Naive thymus-derived CD8-positive, alpha-beta T cell (primary cell): ENCODE measurements at regions not wholly inside any gene's neighbourhood (a gene's known extent, or its start where the extent isn't known, plus 50 kb on each side); places are given as distances from the start of the nearest gene placed in this dataset.
"Not testable (repeated sequence)": the region's sequence is repeated elsewhere in the genome, so short reads cannot be mapped to it uniquely, and the experiment has no call there.

Experiments used
- ATAC-seq, 2 donors: fragments of 150-1000 bp; cut with Tn5 transposase in 1 of 2; sonication (Bioruptor Pico), chemical (Tn5 transposase) in 1 of 2; 1 replicate in 1 of 2; 2 replicates in 1 of 2; pipeline ENCODE4 v1.10.0; 2021; ENCODE audit warnings: mild to moderate bottlenecking in 2 of 2, moderate library complexity in 2 of 2
- POLR2A ChIA-PET: fragments of 350-600 bp; sonication (Branson Sonifier 250); formaldehyde crosslinking; loops from one replicate; lab custom pipeline; 2021; ENCODE audit warnings: antibody characterized with exemption; lab: Charles Lee
- DNase-seq, 10 donors: peaks; one replicate each; pipeline versions ENCODE4 v3.0.0 to v3.0.0-alpha.2; 2020 to 2022
- H3K27ac Mint-ChIP-seq, 10 donors: one replicate each; pipeline ENCODE4 v1.8.0; 2020 to 2022; ENCODE audit warnings: mild to moderate bottlenecking in 10 of 10, mixed read lengths in 10 of 10, moderate library complexity in 4 of 10, inconsistent platforms in 1 of 10
- H3K27me3 Mint-ChIP-seq, 5 donors: one replicate each; pipeline ENCODE4 v1.8.0; 2021 to 2022; ENCODE audit warnings: mixed read lengths in 5 of 5
- H3K36me3 Mint-ChIP-seq, 3 donors: one replicate each; pipeline ENCODE4 v1.8.0; 2020 to 2022; ENCODE audit warnings: mixed read lengths in 3 of 3, mild to moderate bottlenecking in 2 of 3, inconsistent platforms in 1 of 3
- H3K4me1 Mint-ChIP-seq, 4 donors: one replicate each; pipeline ENCODE4 v1.8.0; 2021 to 2022; ENCODE audit warnings: mixed read lengths in 4 of 4
- H3K4me3 Mint-ChIP-seq, 10 donors: one replicate each; pipeline ENCODE4 v1.8.0; 2020 to 2022; ENCODE audit warnings: mild to moderate bottlenecking in 10 of 10, mixed read lengths in 10 of 10, moderate library complexity in 6 of 10, inconsistent platforms in 1 of 10
- H3K9me3 Mint-ChIP-seq, 9 donors: one replicate each; pipeline ENCODE4 v1.8.0; 2020 to 2022; ENCODE audit warnings: mixed read lengths in 9 of 9, mild to moderate bottlenecking in 3 of 9, inconsistent platforms in 1 of 9, moderate library complexity in 1 of 9

DNA sequence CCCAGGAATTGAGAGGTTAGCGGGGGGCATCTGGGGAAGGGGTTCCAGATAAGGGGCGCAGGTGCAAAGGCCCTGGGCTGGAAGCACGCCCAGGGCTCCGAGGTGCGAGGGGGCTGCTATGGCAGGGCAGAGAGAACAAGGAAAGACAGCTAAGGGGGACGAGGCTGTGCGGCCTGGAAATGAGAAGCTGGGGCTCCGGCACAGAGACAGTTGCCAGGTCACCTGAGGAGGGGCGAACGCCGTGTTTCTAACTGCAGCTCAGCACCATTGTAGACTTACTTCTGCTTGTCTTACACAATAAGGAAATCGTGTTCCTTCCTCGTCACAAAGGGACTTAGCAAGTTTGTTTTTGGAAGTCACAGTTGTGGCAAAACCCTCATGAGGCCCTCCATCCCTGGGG lies 68.9 kb upstream of the TBXT start:
- Mint-ChIP-seq H3K4me3 (no peak overlapping the region), H3K4me1 (peaks cover 10 to 28% (median 11%) of the 10 kb centered on the region in 4 donors), H3K27ac (peak overlapping the region in 1 of 10 donors; percentile 41), H3K36me3 (no peaks in the 10 kb centered on the region), H3K9me3 (no peaks in the 10 kb centered on the region), H3K27me3 (peaks cover 4 to 37% (median 8%) of the 10 kb centered on the region in 5 donors)
- POLR2A ChIA-PET = no interaction called here
- DNase-seq = no peak
- ATAC-seq = no peak

DNA sequence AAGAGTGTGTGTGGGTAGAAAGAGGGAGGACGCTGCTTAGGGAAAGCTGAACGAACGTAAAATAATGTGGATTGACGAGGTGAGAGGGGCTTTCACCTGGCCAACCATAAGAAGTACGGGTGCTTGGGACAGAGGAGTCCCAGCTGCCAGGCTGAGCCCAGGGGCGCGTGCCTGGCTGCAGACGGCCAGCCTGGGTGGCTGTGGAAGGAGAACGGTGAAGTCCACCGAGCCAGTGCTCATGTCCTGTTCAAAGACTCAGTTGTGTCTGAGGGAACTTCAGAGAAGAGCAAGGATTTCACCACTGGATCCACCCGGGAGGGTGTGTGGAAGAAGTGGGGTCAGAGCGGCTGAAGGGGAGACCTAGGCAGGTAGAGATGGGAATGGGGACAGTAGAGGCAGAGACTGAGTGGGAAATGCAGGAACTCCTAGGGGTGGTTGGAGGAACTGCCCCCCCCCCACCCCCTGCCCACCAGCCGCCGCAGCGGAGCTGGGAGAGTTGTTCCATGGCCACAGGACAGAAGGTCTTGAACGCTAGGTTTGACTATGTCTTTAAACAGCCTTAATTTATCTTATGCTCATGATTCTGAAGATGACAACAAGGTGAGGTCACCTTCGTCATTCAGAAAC lies 68.1 kb upstream of the TBXT start:
- POLR2A ChIA-PET = no interaction called here

GRCh38 chr6:166231181-166231580 lies 63.5 kb upstream of the TBXT start:
- DNase-seq, H3K9me3 Mint-ChIP-seq, H3K4me3 Mint-ChIP-seq, H3K36me3 Mint-ChIP-seq, ATAC-seq: not testable (repeated sequence)
- POLR2A ChIA-PET = interaction anchor here (0.7 kb wide), 1 partner anchor 271 kb away, joined by 4 read pairs; no protein-coding TSS in a partner anchor
- Mint-ChIP-seq H3K4me1 (peaks cover 13 to 46% (median 26%) of the 10 kb centered on the region in 4 donors), H3K27me3 (peaks cover 4 to 20% (median 14%) of the 10 kb centered on the region in 5 donors), H3K27ac (peak overlapping the region in 1 of 10 donors; percentile 57)

More for the DNA sequence above, 68.1 kb upstream of the TBXT start:
- Mint-ChIP-seq H3K9me3 (no peaks in the 10 kb centered on the region), H3K27ac (peak overlapping the region in 4 of 10 donors; percentile 37 to 77 (median 72)), H3K27me3 (peaks cover 4 to 37% (median 8%) of the 10 kb centered on the region in 5 donors), H3K36me3 (no peaks in the 10 kb centered on the region), H3K4me3 (peak overlapping the region in 1 of 10 donors; percentile 36), H3K4me1 (peaks cover 10 to 33% (median 12%) of the 10 kb centered on the region in 4 donors)
- ATAC-seq (no peak), DNase-seq (no peak)

- Mint-ChIP-seq H3K27ac (peak overlapping the region in 4 of 10 donors; percentile 8 to 70 (median 56)), H3K4me1 (peaks cover 5 to 32% (median 18%) of the 10 kb centered on the region in 4 donors), H3K9me3 (no peaks in the 10 kb centered on the region), H3K4me3 (peak overlapping the region; percentile 13 to 77 (median 64)), H3K27me3 (peaks cover 0 to 26% (median 12%) of the 10 kb centered on the region in 5 donors), H3K36me3 (no peaks in the 10 kb centered on the region)
- POLR2A ChIA-PET = no interaction called here
- DNase-seq (no peak), ATAC-seq (peak in 1 of 2 donors; percentile 49)
Observed at GRCh38 chr6:166228839-166229528, 61.3 kb upstream of the TBXT start.

GRCh38 chr6:166228425-166228824 lies 60.8 kb upstream of the TBXT start:
- H3K36me3 Mint-ChIP-seq = no peaks in the 10 kb centered on the region
- ATAC-seq = no peak
- peak overlapping the region in 1 of 10 donors; percentile 61 for H3K27ac Mint-ChIP-seq
- H3K4me3 Mint-ChIP-seq = peak overlapping the region in 3 of 10 donors; percentile 13 to 55 (median 36)
- peaks cover 0 to 28% (median 18%) of the 10 kb centered on the region in 5 donors for H3K27me3 Mint-ChIP-seq
- POLR2A ChIA-PET = no interaction called here
- no peaks in the 10 kb centered on the region for H3K9me3 Mint-ChIP-seq
- H3K4me1 Mint-ChIP-seq = peaks cover 5 to 33% (median 18%) of the 10 kb centered on the region in 4 donors
- no peak for DNase-seq

DNA sequence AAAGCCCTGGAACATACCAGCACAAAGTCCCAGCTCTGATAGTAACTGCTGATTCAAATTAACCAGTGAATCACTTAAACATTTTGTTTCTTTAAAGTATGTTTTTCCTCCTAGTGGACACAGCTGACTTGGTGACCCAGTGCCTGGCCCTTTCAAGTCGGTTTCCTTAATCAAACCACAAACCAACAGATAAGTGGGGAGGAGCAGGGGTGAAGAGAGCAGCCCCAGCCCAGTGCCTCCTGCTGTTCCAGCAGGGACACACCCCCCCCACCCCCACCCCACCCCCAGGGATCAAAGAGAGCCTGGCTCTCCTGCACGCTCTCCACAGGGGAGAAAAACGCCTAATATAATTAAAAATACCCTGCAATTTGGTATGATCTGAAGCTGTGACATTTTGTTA lies 55.4 kb upstream of the TBXT start:
- no peak for ATAC-seq
- no peak for DNase-seq
- Mint-ChIP-seq H3K36me3 (no peaks in the 10 kb centered on the region), H3K27ac (no peak overlapping the region), H3K4me3 (no peak overlapping the region), H3K4me1 (peaks cover 0 to 23% (median 11%) of the 10 kb centered on the region in 4 donors), H3K9me3 (peaks cover 0 to 2% (median 0%) of the 10 kb centered on the region in 9 donors), H3K27me3 (peaks cover 0 to 30% (median 22%) of the 10 kb centered on the region in 5 donors)
- POLR2A ChIA-PET = no interaction called here

DNA sequence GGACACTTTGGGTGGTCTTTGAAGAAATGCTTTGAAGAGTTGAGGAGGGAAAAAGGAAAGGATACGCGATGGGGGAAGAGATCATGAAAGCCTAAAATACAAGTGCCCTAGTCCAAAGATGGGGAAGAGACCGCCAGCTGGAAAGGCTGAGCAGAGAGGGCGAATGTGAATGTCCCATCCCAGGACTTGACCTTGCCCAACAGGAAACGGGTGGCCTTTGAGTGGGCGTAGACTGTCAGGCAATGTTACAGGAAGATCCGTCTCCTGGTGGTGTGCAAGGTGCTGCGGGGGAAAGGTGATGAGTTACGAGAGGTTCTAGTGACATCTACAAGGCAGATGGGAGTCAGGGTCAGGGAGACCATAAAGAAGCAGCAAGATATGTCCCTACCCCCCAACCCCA lies 55.0 kb upstream of the TBXT start:
- no peak for DNase-seq
- H3K27me3 Mint-ChIP-seq = peaks cover 0 to 30% (median 22%) of the 10 kb centered on the region in 5 donors
- POLR2A ChIA-PET = no interaction called here
- peaks cover 0 to 23% (median 11%) of the 10 kb centered on the region in 4 donors for H3K4me1 Mint-ChIP-seq
- no peak overlapping the region for H3K27ac Mint-ChIP-seq
- H3K4me3 Mint-ChIP-seq = peak overlapping the region in 1 of 10 donors; percentile 2
- H3K36me3 Mint-ChIP-seq = no peaks in the 10 kb centered on the region
- no peak for ATAC-seq
- peaks cover 0 to 2% (median 0%) of the 10 kb centered on the region in 9 donors for H3K9me3 Mint-ChIP-seq

DNA sequence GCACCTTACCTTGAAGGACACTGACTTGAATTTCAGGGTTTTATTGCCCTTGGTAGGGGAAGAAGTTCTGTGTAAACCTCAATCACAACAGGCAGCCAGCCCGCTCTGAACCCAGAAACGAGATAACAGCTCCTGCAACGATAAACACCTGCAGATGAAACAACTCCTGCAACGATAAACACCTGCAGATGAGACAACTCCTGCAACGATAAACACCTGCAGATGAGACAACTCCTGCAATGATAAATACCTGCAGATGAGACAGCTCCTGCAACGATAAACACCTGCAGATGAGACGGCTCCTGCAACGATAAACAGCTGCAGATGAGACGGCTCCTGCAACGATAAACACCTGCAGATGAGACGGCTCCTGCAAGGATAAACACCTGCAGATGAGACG lies 54.0 kb upstream of the TBXT start:
- ATAC-seq (no peak), DNase-seq (no peak)
- H3K27me3 Mint-ChIP-seq = peaks cover 0 to 30% (median 22%) of the 10 kb centered on the region in 5 donors
- POLR2A ChIA-PET = no interaction called here
- H3K36me3 Mint-ChIP-seq = no peaks in the 10 kb centered on the region
- H3K4me1 Mint-ChIP-seq = peaks cover 0 to 23% (median 11%) of the 10 kb centered on the region in 4 donors
- no peak overlapping the region for H3K27ac Mint-ChIP-seq
- H3K9me3 Mint-ChIP-seq = peaks cover 0 to 2% (median 0%) of the 10 kb centered on the region in 9 donors
- no peak overlapping the region for H3K4me3 Mint-ChIP-seq

DNA sequence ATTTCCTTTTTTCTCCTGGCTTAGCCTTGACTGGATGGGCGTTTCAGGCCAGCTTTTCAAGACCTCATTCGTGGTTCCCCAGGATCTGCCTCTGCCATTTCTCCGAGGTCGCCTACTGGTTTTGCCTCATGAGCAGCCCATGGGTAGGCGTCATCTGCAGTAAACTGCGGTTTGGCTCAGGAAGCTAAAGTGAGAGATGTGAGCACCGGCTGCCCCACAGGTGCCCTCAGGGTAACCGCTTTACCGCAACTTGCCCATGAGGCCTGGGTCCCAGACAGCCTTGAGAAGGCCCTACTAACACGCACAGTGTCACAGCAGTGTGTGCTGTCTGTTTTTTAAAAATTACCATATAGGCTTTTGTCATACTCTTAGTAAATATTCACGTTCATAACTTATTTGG lies 53.4 kb upstream of the TBXT start:
- Mint-ChIP-seq H3K9me3 (peaks cover 0 to 2% (median 0%) of the 10 kb centered on the region in 9 donors), H3K4me3 (peak overlapping the region in 1 of 10 donors; percentile 12), H3K27me3 (peaks cover 0 to 30% (median 21%) of the 10 kb centered on the region in 5 donors), H3K27ac (peak overlapping the region in 2 of 10 donors; percentile 12 to 20), H3K4me1 (peaks cover 0 to 23% (median 11%) of the 10 kb centered on the region in 4 donors), H3K36me3 (no peaks in the 10 kb centered on the region)
- POLR2A ChIA-PET = no interaction called here
- peak in 1 of 2 donors; percentile 92 for ATAC-seq
- DNase-seq = peak in 4 of 10 donors; percentile 6 to 35 (median 20)
